ENCODE measurements at regions not wholly inside any gene's neighbourhood (a gene's known extent, or its start where the extent isn't known, plus 50 kb on each side); places are given as distances from the start of the nearest gene placed in this dataset.

GRCh38 chr2:129654331-129654730 lies 325.1 kb upstream of the RAB6C start:
- Mint-ChIP-seq H3K4me1 (no peaks in the 10 kb centered on the region), H3K36me3 (no peaks in the 10 kb centered on the region), H3K27ac (no peak overlapping the region), H3K27me3 (no peaks in the 10 kb centered on the region), H3K4me3 (no peak overlapping the region), H3K9me3 (peaks cover 6% of the 10 kb centered on the region)
- no peak for DNase-seq

GRCh38 chr2:129656081-129656598 lies 323.3 kb upstream of the RAB6C start:
- Mint-ChIP-seq H3K36me3 (no peaks in the 10 kb centered on the region), H3K4me3 (no peak overlapping the region), H3K27ac (no peak overlapping the region), H3K4me1 (no peaks in the 10 kb centered on the region), H3K27me3 (peaks cover 2% of the 10 kb centered on the region), H3K9me3 (peaks cover 9% of the 10 kb centered on the region)
- DNase-seq: no peak

- Mint-ChIP-seq H3K9me3 (peaks cover 9% of the 10 kb centered on the region), H3K27me3 (peaks cover 9% of the 10 kb centered on the region), H3K27ac (no peak overlapping the region), H3K36me3 (no peaks in the 10 kb centered on the region), H3K4me3 (no peak overlapping the region), H3K4me1 (no peaks in the 10 kb centered on the region)
- DNase-seq: no peak
These were observed 321.0 kb upstream of the RAB6C start for GRCh38 chr2:129658430-129658829.

DNA sequence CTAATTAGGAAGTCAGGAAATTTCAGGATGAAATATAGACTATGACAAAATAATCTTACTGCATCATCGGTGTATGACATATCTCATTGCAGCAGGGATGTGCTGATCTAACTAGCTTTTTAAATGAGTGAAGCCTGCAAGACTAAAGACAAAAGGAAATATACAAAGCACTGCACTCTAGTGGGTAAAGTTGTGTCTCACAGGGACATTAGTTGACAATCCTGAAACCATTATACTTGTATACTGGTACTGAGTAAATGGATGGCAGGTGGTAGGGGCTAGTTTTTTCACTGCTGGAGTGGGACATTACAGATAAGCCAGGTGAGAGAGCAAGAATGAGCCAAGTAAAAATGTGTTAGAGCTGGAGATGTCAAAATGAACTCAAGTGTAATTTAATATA lies 317.5 kb upstream of the RAB6C start:
- Mint-ChIP-seq H3K27ac (no peak overlapping the region), H3K27me3 (peaks cover 9% of the 10 kb centered on the region), H3K9me3 (peaks cover 11% of the 10 kb centered on the region), H3K4me1 (no peaks in the 10 kb centered on the region), H3K36me3 (no peaks in the 10 kb centered on the region), H3K4me3 (no peak overlapping the region)
- DNase-seq: no peak

DNA sequence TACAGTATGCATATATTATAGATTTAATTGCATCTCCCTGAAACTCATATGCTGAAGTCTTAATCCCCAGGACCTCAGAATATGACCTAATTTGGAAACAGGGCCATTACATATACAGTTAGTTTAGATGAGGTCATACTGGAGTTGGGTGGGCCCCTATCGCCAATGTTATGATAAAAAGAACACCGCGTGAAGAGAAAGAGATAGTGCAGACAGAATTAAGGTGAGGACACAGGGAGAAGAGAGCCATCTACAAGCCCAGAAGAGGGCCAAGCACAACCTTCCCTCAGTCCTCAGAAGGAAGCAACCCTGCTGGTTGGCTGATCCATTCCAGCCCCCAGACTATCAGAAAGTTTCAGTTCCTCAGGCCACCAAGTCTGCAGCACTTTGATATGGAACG lies 311.9 kb upstream of the RAB6C start:
- Mint-ChIP-seq H3K4me3 (no peak overlapping the region), H3K4me1 (no peaks in the 10 kb centered on the region), H3K27me3 (peaks cover 6% of the 10 kb centered on the region), H3K27ac (no peak overlapping the region), H3K9me3 (peaks cover 2% of the 10 kb centered on the region), H3K36me3 (no peaks in the 10 kb centered on the region)
- DNase-seq: no peak

- H3K4me1 Mint-ChIP-seq: no peaks in the 10 kb centered on the region
- H3K27ac Mint-ChIP-seq: no peak overlapping the region
- H3K27me3 Mint-ChIP-seq: peaks cover 3% of the 10 kb centered on the region
- no peaks in the 10 kb centered on the region for H3K9me3 Mint-ChIP-seq
- H3K36me3 Mint-ChIP-seq: no peaks in the 10 kb centered on the region
- H3K4me3 Mint-ChIP-seq: no peak overlapping the region
- DNase-seq: no peak
These were observed 306.9 kb upstream of the RAB6C start for GRCh38 chr2:129672521-129672920.

- no peaks in the 10 kb centered on the region for H3K36me3 Mint-ChIP-seq
- H3K4me1 Mint-ChIP-seq: no peaks in the 10 kb centered on the region
These were observed 306.2 kb upstream of the RAB6C start for GRCh38 chr2:129673234-129673633.

GRCh38 chr2:129673847-129674711 lies 305.4 kb upstream of the RAB6C start:
- no peak overlapping the region for H3K4me3 Mint-ChIP-seq
- no peak for DNase-seq
- no peaks in the 10 kb centered on the region for H3K4me1 Mint-ChIP-seq
- no peak overlapping the region for H3K27ac Mint-ChIP-seq
- H3K27me3 Mint-ChIP-seq: peaks cover 4% of the 10 kb centered on the region
- H3K9me3 Mint-ChIP-seq: no peaks in the 10 kb centered on the region
- H3K36me3 Mint-ChIP-seq: no peaks in the 10 kb centered on the region

More at GRCh38 chr2:129673234-129673633, 306.2 kb upstream of the RAB6C start:
- Mint-ChIP-seq H3K27me3 (peaks cover 4% of the 10 kb centered on the region), H3K4me3 (no peak overlapping the region), H3K27ac (no peak overlapping the region), H3K9me3 (no peaks in the 10 kb centered on the region)
- no peak for DNase-seq

DNA sequence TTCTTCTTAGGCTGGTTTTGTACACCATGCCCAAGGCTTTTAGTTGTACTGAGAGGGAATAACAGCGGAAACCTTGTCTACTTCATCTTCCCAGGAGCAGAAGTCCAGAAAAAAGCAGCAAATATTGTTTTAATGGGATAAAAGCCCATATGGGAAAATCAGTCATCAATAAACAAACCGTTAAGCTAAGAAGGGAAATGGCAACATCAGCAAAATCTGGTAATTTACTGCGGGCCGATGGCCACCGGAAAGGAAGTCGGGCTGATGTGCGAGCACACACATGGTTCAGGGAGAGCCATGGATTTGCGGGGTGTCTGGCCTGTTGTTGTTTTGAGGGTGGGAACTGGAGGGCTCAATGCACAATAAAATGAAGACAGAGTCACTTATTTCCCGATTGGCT lies 300.7 kb upstream of the RAB6C start:
- DNase-seq: no peak
- H3K4me3 Mint-ChIP-seq: no peak overlapping the region
- no peaks in the 10 kb centered on the region for H3K36me3 Mint-ChIP-seq
- no peaks in the 10 kb centered on the region for H3K9me3 Mint-ChIP-seq
- no peaks in the 10 kb centered on the region for H3K4me1 Mint-ChIP-seq
- H3K27me3 Mint-ChIP-seq: peaks cover 4% of the 10 kb centered on the region
- H3K27ac Mint-ChIP-seq: no peak overlapping the region

- DNase-seq: no peak
- no peaks in the 10 kb centered on the region for H3K4me1 Mint-ChIP-seq
- no peak overlapping the region for H3K27ac Mint-ChIP-seq
- no peaks in the 10 kb centered on the region for H3K36me3 Mint-ChIP-seq
- H3K27me3 Mint-ChIP-seq: peaks cover 4% of the 10 kb centered on the region
- H3K9me3 Mint-ChIP-seq: no peaks in the 10 kb centered on the region
- H3K4me3 Mint-ChIP-seq: no peak overlapping the region
These were observed 297.7 kb upstream of the RAB6C start for GRCh38 chr2:129681788-129682187.

DNA sequence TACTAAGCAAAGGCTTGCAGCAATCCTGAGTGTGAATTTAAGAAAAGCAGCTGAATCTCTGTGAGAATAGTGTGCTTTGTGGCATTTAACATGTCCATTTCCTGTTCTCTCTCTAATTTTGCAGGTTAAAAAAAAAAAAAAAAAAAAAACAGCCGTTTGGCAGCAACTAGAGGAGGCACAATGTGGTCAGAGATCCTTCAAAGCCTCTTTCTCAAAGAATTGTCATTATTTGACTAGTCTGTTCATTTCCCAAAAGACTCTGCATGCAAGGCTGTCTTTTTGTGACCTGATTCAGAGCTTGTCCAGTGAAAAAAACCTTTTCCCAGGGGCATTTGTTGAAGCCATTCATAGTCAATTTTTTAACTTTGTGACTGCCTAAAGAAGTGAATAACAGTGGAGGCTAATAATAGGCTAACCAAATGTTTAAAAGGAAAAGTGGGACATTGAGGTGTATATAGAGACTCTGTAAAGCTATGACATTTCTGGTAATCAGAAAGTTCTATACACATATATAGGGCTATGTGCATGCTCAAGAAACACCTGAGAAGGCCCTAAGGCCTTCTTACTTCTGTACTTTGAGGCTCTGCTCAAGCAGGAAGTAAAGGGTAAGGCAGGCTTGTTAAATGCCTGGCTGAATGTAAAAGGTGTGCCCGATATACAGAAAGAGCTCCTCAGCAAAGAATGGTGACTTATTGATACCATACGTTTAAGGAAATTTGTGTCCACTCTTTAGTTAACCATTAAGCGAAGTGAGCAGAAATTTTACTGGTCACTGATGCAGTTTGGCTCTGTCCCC lies 289.6 kb upstream of the RAB6C start:
- Mint-ChIP-seq H3K27me3 (peaks cover 3% of the 10 kb centered on the region), H3K36me3 (peaks cover 2% of the 10 kb centered on the region), H3K4me3 (no peak overlapping the region), H3K4me1 (peaks cover 9% of the 10 kb centered on the region), H3K27ac (no peak overlapping the region), H3K9me3 (peaks cover 7% of the 10 kb centered on the region)
- no peak for DNase-seq

DNA sequence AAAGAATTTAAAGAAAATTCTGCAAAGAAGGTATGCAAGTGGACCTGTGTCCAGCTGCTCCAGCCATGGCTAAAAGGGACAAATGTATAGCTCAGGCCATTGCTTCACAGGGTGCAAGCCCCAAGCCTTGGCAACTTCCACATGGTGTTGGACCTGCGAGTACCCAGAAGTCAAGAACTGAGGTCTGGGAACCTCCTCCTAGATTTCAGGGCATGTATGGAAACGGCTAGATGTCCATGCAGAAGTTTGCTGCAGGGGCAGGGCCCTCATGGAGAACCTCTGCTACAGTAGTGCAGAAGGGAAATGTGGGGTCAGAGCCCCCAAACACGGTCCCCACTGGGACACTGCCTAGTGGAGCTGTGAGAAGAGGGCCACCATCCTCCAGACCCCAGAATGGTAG lies 284.0 kb upstream of the RAB6C start:
- Mint-ChIP-seq H3K36me3 (peaks cover 2% of the 10 kb centered on the region), H3K4me3 (no peak overlapping the region), H3K27ac (no peak overlapping the region), H3K9me3 (peaks cover 7% of the 10 kb centered on the region), H3K27me3 (no peaks in the 10 kb centered on the region), H3K4me1 (no peaks in the 10 kb centered on the region)
- DNase-seq: no peak

DNA sequence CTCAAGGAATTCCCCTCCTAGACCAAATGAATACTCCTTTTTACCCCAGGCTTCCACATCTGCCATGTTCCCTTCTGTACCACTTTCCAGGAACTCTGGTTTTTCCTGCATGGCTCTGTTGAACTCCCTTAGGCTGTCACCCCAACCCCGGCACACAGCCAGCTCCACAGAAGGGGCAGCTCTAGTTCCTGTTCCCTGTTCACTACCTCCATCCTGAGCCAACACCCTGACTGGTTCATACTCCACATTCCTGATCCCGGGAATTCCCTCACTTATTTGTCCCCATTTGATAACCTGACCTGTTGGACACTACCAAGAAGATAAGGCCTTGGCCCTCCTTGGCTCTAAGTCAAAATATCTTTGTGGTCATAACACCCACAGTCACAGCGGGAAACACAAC lies 280.9 kb upstream of the RAB6C start:
- H3K9me3 Mint-ChIP-seq: peaks cover 1% of the 10 kb centered on the region
- no peak for DNase-seq
- no peak overlapping the region for H3K4me3 Mint-ChIP-seq
- no peaks in the 10 kb centered on the region for H3K27me3 Mint-ChIP-seq
- no peaks in the 10 kb centered on the region for H3K4me1 Mint-ChIP-seq
- no peaks in the 10 kb centered on the region for H3K36me3 Mint-ChIP-seq
- no peak overlapping the region for H3K27ac Mint-ChIP-seq

GRCh38 chr2:129699781-129700573 lies 279.5 kb upstream of the RAB6C start:
- no peaks in the 10 kb centered on the region for H3K4me1 Mint-ChIP-seq
- H3K9me3 Mint-ChIP-seq: peaks cover 4% of the 10 kb centered on the region
- no peaks in the 10 kb centered on the region for H3K36me3 Mint-ChIP-seq
- no peaks in the 10 kb centered on the region for H3K27me3 Mint-ChIP-seq
- DNase-seq: no peak
- H3K27ac Mint-ChIP-seq: no peak overlapping the region
- no peak overlapping the region for H3K4me3 Mint-ChIP-seq

Data from activated naive CD8-positive, alpha-beta T cell treated with anti-CD3 and anti-CD28 coated beads for 36 hours (primary cell).